OCI-LY3 (cell line): ENCODE measurements at regions not wholly inside any gene's neighbourhood (a gene's known extent, or its start where the extent isn't known, plus 50 kb on each side); places are given as distances from the start of the nearest gene placed in this dataset.

ENCODE experiments used
- CTCF ChIP-seq: fragments of 200-600, 300-600 bp; sonication (generic); IDR thresholded peaks from 2 replicates; pipeline ENCODE4 v1.5.1; 2014; ENCODE audit warnings: antibody characterized with exemption, low read length, low read depth
- EZH2phosphoT487 ChIP-seq: fragments of 200-600 bp; shearing (Covaris generic); IDR thresholded peaks from 2 replicates; pipeline ENCODE4 v1.6.1; 2018; ENCODE audit warnings: antibody characterized with exemption, mixed run types, low read depth

GRCh38 chr11:70631624-70632047, 233.3 kb downstream of the CTTN start:
- no peak for TF ChIP-seq EZH2phosphoT487
- no peak for TF ChIP-seq CTCF
